DMS153 treated with DMSO at 0.1 percent for 48 hours (cell line): ENCODE measurements at regions not wholly inside any gene's neighbourhood (a gene's known extent, or its start where the extent isn't known, plus 50 kb on each side); places are given as distances from the start of the nearest gene placed in this dataset.
"Not testable (repeated sequence)": the region's sequence is repeated elsewhere in the genome, so short reads cannot be mapped to it uniquely, and the experiment has no call there.

Experiments used
- DNase-seq: peaks from one replicate; lab custom pipeline; 2025; ENCODE audit not compliant: unreplicated experiment; lab: John Stamatoyannopoulos, UW

DNA sequence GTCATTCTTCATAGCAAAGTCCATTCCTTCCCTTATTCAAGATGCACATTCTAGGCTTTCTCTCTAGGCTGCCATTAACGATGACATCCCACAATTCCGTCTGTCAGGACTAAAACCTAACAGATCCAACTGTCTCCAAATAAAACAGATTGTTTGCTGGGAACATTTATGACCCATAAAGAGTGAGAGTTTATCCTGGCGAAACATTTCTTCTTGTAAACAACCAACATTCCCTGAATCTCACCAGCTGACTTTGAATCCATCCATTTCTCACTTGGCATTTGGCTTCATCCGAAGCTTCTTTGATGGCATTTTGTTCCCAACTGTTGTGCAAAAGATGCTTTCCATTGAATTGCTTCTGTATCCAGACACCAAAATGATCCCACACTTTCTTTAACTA lies 93.1 kb downstream of the OLIG3 start:
- no peak for DNase-seq

DNA sequence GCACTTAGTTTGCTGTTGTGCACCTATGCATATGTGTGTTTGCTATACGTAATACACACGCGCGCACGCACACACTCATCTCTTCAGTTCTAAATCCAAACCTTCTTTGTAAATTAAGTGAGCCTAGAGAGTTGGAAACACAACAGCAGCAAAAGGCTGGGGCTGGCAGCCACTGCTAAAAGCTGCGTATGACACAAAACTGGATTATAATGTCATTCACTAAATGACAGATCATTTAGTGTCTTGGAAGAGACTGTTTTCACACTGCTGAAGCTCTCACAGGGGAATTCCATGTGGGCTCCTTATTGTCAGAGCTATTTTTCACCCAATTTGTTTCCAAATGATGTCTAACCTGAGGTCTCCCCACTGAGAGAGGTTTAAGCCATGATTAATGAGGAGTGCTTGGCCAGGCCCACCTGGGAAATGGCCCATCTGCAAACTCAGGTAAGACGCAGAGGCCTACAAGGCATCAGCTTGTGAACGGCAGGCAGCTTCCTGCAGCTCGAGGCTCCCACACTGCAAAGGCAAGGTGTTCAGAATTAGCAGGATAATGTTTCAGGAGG lies 94.2 kb downstream of the OLIG3 start:
- DNase-seq, result no peak

DNA sequence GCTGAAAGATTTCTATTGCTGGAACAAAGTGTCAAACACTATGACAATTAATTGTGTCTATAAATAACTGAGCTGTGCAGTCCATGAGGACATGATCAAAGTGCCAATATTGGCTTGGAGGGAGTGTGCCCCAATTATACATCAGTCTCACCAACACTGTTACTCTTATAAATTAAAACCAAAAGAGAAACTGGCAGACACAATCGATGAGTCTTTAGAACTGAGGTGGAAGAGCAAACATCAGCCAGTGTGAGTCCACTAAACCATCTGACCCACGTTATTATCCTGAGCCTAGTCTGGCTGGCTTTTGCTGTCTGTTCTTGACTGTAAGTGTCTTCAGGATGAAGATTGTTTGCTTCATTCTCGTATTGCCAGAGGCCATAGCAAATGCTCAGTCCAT lies 98.9 kb downstream of the OLIG3 start:
- DNase-seq, result no peak

DNA sequence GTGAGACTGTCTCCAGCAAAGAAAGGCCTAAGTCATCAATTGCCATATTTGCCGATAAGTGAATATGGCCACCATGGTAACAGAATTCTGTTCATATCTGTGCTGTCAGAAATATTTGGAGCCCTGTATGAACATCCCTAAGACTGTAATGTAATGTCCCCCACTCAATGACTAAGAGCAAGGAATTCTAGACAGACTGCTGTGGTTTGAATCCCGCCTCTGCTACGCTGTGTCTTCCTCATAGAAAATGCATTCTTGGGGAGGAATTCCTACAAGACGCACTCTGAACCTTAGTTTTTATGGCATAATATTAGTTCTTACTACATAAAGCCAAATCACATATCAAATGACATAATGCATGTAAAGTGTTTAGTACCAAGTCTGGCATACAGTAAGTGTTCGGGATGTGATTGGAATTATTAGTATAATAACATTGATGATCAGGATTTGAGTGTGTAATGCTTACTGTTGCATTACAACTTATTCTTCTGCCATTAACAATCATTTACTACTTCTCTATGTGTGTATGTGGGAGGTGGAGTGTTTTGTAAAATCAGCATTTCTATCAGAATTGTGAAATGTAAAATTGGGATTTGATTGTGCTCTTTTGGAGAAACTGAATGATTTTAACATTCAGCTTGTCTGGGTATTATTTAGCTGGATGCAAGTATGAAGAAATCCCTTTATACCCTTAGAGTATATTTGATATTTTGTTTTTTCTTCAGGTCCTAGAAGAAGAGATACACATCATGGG lies 103.0 kb downstream of the OLIG3 start:
- DNase-seq, result no peak

DNA sequence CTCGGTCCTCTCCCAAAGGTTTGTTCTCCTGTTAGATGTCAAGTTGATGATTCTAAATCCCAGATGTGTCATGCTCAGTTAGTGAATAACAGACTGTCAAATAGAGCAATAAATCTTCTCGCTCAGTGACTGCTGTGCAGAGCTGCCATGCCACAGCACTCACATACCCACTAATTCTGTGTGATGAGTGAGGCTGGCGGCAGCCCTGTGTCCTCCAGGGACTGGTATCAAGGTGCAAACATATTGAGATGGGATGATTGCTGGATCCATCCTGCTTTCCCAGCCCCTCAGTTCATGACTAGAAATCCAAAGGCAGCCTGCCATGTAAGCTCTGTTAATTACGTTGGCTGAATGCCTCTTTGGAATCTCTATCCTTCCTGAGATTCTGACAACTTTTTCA lies 103.9 kb downstream of the OLIG3 start:
- no peak for DNase-seq

DNA sequence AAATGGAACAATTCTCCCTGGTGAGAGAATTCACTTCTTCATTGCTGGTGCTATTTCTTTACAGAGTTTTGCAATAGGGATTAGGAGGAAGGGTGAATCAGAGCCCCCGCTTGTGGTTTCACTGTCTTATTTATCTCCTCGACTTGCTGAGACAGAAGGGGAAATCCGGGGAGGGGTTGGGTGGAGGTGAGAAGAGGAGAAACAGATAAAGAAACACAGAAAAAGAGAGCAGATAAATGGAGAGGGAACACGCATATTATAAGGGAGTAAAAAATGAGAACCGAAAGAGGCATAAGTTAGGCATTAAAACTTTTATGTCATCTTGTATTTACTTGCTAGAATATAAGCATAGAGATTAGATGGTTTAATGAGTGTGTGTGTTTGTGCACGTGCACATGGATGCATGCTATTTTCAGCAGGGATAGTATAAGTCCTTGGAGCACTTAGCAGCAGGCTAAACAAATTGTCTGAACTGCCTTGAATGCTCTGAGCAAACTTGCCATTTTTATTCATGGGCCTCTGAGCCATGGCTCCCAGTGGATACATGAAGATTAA lies 105.0 kb downstream of the OLIG3 start:
- no peak for DNase-seq

DNA sequence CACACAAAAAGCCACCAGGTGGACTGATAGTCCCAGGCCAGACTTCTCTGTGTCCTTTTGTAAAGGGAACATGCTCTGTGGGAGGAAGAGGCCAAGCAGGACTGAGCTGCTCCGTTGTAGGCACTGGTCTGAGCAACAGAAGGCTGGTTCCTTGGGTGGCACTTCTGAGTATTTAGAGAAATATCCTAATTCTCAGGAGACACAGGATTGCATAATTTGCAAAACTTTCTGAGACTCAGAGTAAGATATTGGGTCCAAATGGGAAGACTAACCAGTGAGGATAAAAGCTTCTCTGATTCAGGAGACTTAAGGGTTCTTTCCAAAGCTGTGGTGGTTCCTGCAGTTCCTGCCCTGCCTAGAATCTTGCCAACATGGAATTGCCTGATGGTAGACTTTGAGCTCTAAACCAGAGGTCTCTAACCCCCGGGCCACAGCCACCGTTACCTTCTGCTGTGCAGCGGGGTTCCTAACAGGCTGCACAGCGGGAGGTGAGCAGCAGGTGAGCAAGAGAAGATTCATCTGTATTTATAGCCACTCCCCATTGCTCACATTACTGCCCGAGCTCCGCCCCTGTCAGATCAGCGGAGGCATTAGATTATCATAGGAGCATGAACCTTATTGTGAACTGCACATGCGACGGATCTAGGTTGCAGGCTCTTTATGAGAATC lies 107.0 kb downstream of the OLIG3 start:
- DNase-seq, result no peak

DNA sequence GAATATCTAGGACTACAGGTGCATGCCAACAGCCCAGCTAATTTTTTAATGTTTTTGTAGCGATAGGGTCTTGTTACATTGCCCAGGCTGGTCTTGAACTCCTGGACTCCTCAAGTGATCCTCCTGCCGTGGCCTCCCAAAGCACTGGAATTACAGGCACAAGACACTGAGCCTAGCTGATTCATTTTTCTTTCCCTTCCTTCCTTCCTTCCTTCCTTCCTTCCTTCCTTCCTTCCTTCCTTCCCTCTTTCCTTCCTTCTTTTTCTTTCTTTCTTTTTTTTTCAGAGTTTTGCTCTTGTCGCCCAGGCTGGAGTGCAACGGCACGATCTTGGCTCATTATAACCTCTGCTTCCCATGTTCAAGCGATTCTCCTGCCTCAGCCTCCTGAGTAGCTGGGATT lies 110.9 kb downstream of the OLIG3 start:
- not testable (repeated sequence) for DNase-seq

DNA sequence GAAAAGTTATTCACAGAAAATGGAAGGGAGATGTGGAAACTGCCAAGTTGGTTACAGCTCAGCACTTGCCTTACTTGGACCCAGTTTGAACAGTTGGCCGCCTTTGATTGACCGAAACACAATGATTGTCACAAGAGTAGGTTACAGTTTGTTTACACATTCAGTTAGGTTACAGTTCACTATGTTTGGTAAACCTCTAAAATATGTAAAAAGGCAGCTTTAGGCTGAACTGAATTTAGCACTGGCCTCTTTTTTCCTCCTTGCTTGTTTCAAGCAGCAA lies 116.2 kb downstream of the OLIG3 start:
- no peak for DNase-seq

DNA sequence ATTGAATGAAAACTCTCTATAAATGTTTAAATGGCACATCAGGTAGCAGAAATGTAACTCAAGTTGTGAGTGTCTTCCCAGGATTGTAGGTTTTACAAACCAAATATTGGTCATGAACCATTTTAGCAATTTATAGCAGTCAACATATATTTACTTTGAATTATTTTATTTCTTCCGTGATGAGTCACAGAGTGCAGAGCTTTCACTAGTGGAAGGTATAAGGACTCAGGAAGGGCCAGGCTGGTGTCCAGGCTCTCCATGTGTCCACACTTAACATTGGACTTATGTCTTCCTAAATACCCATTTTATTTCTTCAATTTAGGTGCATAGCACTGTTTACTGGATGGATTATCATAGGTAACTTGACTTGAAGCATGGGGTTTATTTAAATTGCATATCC lies 120.9 kb downstream of the OLIG3 start:
- no peak for DNase-seq

DNA sequence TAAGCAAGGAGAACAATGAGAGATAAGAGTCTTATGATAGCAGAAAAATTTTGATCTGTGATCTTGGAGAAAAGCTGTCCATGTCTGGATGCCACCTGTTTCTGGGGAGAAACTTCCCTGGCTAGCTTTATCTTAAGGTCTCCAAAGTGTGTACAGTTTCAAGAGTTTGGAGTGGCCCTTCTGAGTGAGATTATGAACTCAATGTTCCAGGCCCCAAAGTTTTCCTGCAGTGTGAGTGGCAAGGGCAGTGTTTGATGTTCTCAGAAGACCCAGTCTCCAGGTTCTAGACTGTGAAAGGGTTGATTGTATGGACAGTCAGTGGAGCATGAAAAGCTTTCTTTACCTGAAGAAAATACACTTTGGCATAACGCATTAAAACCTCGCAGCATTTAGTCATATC lies 121.7 kb downstream of the OLIG3 start:
- DNase-seq, result no peak

DNA sequence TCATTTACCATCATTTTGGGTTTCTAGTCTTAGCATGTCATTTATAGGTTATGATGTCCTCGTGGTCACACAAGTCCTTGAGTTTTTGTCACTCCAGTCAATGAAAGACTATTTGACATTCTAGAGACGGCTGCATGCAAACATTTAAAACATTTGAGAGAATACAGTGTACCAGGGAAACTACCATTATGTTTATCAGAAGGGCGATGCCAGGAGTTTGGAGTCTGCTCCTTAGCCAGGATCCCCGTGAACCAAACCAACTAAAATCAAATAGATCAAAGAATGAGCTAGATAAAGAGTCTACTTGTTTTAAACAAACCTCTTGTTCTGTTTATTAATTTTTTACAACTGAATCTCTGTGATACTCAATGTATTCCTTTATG lies 122.6 kb downstream of the OLIG3 start:
- DNase-seq, result no peak

DNA sequence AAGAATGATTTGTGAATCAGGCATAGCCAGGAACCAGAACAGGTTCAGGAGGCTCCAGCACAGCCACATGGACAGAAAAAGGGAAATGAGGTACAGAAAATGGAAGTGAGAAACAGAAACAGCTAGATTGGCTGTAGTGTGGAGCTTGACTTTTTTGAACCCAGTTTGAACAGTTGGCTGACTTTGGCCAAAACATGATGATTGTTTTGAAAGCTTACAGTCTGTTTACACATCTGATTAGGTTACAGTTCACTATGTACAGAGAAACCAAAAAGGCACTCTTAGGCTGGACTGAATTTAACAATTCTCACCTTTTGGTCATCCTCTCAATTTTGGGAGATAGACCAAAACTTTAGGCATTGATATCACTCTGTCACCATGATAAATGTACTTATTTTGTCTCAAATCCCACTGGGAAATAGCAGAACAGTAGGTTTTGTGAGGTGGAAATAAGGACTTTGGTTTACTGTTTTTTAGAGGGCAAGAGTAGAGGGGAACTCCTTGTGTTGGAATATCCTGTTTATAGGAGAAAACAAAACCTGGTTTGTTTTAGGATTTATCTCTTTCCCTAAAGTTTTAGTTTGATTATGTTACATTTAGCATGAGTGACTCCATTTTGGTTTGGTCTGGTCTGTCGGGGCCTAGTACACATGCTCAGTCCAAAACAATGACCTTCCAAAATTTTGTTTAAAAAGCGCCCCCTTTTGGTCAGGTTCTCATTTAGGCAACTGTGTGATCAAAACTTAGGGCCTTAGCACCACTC lies 123.1 kb downstream of the OLIG3 start:
- no peak for DNase-seq

DNA sequence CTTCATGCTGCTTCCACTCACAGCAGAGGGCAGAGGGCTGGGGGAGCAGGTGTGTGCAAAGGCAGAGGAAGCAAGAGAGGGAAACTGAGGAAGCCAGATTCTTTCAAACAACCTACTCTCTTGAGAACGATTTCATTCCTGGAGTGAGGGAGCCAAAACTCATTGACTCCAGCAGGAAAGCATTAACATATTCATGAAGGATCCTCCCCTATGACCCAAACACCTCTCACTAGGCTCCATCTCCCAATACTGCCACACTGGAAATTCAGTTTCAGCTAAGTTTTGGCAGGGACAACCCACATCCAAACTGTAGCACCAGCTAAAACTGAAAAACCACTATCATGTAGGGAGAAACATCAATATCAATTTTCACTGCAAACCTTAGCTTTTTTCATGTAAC lies 125.1 kb downstream of the OLIG3 start:
- DNase-seq, result no peak

DNA sequence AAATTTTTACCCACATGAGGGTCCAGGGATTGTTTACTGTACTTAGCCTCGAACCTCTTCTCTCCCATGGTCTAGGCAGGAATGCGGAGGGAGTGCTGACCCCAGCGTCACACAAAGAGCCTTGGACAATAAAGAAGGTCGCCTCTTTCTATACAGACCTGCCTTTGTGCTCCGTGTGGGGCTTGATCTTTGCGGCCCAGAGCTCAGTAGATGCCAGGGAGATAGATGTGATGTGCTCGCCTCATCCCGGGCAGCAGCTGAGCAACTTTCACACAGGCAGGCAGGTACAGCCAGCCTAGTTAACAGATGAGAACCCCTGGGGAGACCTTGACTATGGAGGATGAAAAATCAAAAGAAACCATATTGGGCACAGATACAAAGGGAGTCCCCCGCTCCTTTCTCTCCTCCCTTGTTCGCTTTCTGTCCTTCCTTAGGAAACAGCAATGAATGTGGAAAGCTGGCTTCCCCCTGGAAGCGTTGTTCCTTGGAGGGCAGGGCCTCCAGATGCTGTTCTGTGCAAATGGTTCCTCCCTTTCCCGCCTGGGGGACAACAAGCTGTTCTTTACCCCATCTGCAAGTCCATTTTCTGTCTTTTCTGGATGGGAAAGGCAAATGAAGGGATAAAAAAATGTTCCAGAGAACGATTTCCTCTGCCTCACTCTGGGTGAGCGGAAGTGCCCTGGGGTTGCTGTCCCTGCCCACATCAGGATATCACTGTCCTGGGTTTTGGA lies 128.3 kb downstream of the OLIG3 start:
- no peak for DNase-seq

DNA sequence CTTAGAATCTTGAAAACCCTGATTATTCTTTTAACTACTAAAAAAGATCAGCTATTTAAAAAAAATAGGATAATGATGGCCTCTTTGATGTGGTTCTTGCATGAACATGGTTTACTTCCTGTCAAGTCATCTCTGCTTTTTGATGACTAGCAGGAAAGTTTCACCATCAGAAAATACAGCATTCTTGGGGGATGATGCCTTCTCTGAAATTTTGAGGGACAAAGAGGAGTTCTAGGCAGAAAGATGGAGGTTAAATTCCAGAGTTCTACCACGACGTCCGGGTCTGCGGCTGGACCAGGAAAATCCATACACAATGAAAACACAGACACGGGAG lies 130.4 kb downstream of the OLIG3 start:
- no peak for DNase-seq

DNA sequence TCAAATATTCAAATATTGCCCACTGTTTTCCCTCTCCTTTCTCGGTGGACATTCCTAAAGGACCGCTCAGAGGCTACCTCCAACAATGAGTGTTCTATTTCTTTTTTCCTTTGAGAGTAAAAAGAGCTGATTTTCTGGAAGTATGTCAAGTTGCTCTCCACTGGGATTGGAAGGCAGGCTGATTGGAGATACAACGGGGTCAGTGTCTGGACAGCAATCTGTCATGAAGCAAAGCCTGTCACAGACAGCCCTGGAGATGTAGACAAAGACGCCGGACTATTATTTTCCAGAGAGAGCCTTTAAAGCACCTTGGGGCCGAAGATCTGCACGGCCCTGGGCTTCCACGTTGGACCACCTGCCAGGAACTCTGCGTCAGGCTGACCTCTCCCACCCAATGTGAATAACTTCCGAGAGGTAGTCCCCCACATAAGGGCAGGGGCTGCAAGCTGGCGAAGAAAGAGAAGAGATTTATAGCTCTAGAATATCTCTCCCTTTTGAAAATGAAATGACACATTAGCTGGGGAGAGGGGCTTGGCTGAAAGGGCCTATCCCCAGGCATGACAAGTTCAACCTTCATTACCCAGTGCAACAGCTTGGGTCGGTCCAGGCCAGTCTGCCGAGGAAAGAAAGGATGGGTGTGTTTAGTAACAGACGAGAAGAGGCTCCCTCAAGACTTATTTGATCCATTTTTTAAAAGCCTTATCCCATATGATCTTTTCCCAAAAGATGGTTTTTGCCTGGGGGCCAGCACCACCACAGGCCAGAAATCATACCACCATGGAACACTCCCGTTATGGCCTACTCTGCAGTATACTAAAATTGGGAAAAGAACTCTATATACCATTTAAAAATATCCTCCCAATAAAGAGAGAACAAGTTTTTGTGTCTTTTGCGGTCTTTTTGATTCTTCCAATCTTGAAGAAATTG lies 131.1 kb downstream of the OLIG3 start:
- DNase-seq, result no peak

DNA sequence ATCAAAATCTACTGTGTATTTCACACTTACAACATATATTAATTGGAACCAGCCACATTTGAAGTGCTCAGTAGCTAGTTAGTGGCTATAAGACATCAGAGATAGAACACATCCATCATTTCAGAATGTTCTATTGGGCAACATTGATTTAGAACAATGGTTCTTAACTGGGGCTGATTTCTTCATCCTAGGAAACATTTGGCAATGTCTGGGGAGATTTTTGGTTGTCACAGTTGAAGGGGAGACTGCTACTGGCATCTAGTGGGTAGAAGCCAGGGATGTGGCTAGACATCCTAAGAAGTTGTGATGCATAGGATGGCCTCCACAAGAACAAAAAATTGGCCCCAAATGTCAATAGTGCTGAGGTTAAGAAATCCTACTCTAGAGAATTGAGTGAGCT lies 132.5 kb downstream of the OLIG3 start:
- no peak for DNase-seq

DNA sequence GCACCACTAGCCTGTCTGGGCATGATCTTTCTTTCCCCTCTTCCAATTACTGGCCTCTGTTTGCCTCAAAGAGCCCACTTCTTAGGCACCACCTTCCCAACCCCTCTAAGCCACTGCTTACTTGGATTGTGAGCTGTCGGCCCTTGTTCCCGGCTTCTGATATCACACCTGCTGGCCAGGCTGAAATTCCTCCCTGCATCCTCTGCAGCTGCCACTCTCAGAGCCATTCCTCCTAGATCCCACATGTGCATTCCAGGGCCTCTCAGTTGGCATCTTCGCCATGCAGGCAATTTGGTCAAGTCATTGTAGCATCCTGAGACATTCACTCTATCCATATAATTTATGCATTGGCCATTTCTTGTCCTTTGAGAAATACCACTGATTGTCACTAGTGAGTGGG lies 135.9 kb downstream of the OLIG3 start:
- no peak for DNase-seq

DNA sequence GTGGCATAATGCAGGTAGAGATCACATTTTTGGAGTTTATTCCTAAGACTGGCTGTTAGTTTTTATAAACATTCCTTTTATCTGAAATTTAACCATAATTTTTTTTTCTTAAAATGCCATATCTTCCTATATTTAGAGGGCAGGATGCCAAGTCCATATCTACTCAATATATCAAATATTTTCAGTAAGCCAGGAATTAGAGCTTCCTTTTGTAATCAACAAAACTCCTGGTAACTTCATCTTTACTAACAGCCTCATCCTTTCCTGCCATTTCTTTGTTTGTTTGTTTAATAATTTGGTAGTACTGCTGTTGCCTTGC lies 136.3 kb downstream of the OLIG3 start:
- no peak for DNase-seq
